Hematopoietic multipotent progenitor cell treated with erythropoietin and hydrocortisone succinate and interleukin-3 and kit ligand, for 8 days (in vitro differentiated cells): ENCODE measurements at regions not wholly inside any gene's neighbourhood (a gene's known extent, or its start where the extent isn't known, plus 50 kb on each side); places are given as distances from the start of the nearest gene placed in this dataset.
A peak's percentile ranks its signal among the peaks of the same experiment; 100 is the strongest.

Experiments
- DNase-seq: peaks from one replicate; pipeline ENCODE4 v3.0.0-alpha.2; 2015

DNA sequence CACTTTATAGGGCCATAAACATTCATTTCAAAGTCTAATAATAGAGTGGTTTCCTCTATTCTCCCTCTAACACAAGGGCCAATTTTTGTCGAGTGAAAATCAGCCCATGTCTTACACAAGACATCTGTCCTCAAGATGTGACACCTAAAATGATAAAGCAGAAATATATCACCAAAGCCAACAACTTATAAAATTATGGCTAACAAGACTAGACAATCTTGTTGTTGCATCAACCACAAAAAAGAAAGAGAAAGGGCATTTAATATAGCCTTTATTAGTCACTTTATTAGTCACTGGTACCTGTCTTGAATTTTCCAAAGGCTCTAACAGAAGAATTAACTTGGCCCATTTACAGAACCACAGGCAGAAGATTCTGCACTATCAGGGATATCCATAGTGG lies 161.6 kb downstream of the SMIM20 start:
- no peak for DNase-seq

DNA sequence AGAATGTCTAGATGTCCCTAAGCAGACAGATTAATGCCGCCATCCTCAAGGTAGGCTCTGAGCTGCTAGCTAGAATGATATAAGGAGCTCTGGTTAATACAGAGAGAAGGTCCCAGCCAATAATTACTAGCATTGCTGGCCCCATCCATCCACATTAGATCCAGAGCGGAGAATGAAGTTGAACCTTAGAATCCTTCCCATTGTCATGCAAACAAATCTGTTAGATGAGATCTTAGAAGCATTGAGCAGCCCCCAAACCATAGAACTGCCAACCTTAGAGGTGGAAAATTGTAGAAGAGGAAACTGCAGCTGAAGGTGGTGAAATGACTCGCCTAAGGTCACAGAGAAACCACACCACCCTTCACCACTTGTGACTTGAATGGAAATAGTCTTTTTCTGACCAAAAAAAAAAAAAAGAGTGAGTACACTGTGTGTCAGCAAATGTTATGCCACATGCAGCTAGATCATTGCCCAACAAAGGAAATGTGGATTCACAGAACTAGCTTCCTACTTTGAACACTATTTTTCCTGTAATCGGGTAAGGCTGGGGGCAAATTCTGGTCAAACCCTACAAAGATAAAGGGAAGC lies 162.1 kb downstream of the SMIM20 start:
- DNase-seq, result peak; percentile 17

DNA sequence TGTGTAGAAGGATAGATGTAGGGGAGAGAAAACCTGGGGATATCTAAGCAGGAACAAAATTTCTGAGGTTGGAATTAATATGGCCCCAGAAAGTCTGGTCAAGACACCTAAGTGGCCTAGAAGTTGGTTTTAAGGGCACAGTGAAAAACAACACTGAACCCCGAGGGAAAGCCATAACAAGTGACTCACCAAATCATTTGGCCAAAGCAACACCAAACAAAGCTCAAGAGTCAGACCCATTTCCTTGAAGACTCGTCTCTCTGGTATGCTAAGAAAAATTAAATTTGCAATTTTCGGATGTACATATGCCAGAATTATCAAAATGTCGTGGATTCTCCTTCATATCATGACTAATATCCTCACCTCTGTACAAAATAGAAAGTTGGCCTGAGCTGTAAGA lies 162.9 kb downstream of the SMIM20 start:
- no peak for DNase-seq

DNA sequence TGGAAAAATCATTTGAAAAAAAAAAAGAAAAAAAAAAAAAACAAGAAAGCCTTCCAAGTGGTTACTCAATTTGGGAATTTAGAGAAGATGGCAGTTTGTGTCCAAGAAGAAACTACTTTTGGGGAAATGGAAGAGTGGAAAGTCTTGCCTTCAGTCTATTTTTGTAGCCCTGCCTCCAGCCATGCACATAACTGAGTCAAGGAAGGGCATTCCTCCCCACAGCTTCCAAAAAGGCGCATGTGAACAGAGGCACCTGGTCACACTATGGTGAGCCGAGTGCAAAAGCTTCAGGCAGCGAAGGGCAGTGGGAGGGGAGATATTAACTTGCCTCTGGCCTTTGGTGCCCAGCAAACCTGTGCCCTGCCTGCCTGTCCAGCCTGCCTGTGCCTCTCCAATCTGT lies 163.7 kb downstream of the SMIM20 start:
- DNase-seq, result no peak

DNA sequence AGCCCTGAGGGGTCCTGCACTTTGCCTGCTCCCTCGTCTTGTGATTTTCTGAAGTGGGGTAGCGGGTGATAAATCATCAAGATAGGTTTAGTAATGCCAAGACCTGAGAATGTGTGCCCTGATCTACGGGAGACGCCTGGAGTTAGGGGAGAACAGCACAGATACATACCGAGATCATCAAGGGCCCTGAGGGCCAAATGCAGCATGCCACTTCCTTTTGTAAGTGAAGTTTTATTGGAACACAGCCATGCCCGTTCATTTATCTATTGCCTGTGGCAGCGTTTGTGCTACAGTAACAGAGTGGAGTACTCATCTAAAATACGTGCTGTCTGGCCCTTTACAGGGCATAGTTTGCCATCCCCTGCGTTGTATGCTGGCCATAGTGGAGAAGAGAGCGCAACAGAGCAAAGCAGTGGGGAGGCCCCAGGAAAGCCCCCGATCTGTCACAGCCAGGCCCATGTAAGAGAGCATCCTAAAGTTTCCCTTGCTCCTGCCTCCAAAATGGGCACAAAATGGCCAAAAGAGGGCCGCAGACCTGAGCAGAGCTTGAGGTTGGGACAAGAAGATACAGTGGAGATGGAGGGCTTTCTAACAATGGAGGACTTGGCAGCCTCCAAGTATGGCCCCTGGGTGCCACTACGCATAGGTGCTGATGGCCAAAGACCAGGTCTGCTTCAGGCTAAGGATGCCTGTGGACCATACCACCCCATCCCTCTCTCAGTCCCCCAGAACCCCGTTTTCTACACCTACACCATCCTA lies 167.0 kb downstream of the SMIM20 start:
- no peak for DNase-seq

DNA sequence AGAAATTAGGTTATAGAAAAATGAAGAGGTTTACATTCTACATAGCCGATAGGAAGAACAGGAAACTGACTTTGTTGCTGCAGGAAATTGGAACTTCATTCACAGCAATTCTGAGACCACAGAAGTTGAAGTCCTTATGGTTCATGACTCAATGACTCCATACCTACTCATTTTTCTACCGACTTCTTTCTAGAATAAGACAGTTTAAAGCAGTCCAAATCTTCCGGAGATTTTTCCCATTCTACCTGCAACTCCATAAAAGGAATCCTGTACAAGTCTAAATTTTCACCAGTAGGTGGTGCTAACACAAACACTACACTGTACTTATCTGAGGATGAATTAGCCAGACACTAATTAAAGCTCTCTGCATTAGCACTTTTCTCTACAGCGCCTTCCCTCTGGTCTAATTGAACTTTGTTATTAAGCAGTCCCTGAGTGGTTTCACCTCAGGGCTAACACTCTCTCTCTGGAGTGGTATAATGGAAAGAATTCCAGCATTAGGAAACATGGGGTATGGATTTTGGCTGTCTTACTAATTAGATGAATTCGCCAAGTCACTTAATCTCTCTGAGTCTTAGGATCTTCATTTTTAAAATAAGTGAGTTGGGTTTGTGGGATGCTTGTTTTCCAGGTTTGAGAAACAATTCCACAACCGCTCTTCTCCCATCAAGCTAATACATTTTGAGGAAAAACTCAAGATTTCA lies 167.9 kb downstream of the SMIM20 start:
- peak; percentile 57 for DNase-seq

DNA sequence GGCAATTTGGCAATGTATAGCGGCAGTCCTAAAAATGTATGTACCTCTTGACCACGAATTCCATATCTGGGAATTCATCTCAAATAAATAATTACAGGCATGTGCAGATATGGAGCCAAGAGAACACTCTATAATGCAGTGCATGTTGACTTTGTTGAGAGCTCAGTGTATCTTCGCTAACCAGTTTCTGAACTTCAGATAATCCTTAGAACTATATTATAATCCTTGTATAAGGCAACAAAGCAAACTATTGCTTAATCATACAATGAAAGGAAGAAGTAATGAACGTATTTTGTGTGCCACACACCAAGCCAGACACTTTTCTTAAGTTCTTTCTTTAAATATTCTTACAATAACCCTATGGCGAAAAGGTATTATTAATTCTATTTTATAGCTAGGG lies 168.5 kb downstream of the SMIM20 start:
- DNase-seq, result no peak

DNA sequence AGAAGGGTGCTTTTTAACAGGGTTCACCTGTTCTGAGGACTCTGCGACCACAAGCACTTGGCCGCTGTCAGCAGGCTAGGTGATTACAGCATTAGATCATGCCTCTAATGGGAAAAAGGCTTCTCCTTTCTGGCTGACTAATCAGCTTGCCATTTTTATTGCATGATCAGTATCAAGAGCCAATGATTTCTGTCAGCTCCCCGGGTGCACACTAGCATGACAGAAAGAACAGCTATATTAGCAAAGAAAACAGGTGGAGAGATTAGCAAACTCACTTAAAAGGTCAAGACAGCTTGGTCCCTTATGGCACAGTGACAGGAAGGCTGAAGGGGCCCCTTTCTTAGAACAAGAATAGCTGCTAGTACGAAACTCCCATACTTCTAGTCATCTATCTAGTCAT lies 170.0 kb downstream of the SMIM20 start:
- no peak for DNase-seq

DNA sequence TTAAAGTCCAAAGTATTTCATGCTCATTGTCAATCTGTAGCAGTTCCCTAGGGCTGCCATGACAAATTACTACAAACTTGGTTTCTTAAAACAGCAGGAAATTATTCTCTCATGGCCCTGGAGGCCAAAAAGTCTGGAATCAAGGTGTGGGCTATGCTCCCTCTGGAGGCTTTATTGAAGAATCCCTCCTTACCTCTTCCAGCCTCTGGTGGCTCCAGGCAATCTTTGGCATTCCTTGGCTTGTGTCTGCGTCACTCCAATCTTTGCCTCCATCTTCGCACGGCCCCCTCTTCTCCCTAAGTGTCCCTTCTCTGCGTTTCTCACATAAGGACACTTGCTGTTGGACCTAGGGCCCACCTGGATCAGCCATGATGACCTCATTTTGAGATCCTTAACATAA lies 170.4 kb downstream of the SMIM20 start:
- no peak for DNase-seq

DNA sequence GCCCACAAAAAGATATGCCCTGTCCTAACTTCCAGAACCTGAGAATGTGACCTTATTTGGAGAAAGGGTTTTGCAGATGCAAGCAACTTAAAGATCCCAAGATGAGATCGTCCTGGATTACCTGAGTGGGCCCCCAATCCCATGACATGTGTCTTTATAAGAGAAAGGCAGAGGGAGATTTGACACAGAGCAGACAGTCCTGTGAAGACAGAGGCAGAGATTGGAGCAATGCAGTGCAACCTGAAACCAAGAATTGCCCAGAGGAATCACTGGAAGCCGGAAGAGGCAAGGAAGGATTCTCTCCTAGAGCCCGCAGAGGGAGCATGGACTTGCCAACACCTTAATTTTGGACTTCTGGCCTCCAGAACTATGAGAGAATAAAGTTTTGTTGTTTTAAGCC lies 171.5 kb downstream of the SMIM20 start:
- no peak for DNase-seq

DNA sequence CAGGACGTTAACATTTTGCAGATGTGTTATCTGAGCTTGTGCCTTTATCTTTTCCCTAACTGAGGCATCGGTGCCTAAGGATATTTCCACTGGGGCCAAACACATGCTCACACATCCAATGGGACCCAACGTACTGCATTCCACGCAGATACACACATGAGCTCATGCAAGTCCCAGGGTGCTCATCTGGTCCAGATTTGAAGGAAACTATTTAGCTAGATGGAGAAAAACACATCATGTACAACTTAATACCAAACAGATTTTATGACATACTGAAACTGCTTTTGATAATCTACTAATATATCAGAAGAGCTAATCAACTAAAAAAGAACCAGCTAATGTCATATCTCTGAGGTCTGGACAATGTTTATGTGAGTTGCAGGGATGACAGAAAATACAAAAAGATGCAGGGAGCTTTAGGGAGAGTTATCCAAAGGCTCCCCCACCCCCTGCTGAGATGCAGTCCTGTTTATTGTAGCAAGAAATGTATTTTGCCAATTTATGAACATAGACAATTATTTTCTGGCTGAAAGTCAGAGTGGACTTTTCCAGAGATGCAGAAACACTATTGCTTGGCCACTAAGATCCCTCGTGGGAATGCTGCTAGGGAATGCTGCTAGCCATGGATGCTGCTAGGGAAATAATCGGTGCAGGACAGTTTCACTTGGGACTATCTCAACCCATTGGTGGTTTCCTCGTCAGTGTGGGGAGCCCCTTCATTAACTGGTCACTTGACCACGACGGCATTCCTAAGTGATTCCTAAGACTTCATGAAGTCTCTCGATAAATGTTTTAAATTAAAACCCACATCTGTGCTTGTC lies 172.8 kb downstream of the SMIM20 start:
- DNase-seq, result no peak

DNA sequence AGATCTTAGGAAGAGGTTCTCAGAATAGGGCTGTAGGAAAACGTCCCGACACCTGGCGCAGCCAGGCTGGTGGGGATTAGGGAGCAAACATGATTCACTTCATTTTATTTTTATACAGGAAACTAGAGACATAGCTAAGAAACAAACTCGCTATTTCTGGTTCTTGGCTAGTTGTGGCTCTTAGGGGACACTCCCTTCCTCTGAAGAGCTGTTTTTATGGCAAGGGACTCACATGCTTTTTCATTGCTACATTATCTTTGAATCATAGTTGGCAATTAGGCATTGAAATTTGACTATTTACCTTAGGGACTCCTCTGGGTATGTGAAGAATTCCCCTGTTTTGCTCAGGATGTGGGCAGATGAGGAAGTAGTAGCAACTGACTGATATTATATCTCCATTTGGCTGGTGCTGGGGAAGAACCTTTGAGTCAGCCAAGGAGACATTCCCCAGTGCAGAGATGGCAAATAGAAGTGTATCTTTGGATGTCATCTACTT lies 174.5 kb downstream of the SMIM20 start:
- no peak for DNase-seq

DNA sequence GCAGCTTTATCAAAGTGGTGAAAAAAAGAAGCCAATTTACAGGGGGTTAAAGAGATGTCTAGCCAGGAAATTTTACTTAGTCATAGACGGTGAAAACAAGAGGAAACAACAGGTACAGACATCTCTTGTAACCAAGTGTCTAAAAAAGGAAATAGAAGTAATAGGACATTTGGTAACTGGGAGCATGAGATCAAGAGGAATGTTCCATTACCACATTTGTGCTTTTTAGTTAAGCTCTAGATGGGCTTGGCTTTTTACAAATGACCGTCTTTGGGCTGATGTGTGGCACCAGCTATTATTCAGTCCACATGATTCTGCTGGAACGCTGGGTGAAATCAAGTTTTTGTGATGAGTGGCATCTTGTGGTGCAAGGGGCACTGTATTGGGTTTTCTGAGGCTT lies 179.5 kb downstream of the SMIM20 start:
- DNase-seq, result no peak

DNA sequence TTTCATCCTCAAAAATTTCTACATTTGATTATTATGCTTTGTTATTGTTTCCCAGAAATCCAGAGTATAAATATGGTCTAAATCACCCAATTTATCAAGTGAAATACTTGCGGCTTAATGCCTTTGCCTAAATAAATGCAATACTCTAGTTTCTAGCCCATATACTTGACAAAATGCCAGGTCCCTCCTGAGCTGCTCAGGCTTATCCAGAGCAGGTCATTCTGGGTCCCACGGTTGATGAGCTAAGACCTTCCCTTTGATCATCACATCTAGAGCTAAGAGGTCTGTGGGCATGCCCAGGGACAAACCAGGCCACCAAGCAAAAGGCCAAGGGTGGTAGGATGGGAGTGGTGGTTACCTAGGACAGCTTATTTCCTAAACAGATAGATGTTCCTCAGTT lies 180.1 kb downstream of the SMIM20 start:
- no peak for DNase-seq

DNA sequence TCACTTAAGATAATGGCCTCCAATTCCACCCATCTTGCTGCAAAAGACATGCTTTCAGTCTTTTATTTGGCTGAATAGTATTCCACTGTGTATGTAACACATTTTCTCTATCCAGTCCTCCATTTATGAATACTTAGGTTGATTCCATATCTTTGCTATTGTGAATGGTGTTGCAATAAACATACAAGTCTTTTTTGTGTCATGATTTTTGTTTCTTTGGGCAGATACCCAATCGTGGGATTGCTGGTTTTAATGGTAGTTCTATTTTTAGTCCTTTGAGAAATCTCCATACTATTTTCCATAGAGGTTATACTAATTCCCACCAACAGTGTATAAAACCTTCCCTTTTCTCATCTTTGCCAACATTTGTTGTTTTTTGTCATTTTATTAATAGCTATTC lies 180.9 kb downstream of the SMIM20 start:
- no peak for DNase-seq

DNA sequence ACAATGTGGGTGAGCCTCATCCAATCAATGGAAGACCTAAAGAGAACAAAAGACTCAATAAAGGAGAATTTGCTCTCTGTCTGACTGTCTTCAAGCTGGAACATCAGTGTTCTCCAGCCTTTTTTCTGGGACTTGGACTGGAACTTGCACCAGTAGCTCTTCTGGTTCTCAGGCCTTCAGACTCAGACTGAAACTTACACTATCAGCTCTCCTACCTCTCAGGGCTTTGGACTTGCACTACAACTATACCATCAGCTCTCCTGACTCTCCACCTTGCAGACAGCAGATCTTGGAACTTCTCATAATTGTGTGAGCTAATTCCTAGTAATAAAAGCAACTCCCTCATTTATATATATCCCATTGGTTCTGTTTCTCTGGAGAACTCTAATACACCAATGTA lies 185.9 kb downstream of the SMIM20 start:
- no peak for DNase-seq

DNA sequence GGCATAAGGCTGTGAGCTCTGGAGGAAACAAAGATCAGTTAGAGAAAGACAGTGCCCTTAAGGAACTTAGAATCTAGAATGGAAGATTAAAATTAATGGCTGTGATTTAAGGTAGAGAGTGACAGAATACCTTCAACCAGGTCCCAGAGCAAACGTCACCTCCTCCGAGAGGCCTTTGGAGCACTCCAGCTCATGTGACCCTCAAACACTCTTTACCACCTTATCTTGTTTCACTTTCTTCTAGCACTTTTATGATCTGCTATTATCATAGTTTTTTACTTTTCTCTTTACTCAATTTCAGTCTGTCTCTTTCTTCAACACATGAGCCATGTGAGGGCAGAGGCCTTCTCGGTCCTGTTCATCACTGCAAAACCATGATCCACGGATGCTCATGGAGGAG lies 187.0 kb downstream of the SMIM20 start:
- no peak for DNase-seq

DNA sequence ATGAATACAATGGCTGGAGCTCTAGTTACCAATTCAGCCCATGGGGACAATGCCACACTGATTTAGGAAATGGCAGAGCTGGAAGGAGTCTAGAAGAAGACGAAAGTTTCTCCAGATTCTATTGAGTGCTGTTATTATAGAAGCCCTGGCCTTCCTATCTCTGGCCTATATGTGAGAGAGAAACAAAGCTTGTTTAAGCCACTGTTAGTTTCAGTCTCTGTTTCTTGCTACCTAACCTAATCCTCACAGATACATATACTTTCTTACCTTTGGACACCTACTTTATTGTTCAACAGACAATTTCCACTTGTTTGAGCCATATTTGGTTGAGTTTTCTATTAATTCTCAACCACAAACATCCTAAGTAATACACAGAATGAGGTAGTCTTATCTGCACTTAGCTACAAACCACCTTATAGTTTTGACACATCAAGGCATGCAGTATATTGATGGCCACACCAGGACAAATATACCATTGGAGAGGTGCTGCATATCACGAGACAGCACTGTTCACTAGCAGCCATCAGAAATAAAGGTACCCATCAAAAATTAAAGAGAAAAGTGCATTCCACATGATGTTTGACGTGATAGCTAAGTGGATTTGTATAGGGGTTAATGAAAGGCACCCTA lies 190.2 kb downstream of the SMIM20 start:
- no peak for DNase-seq

DNA sequence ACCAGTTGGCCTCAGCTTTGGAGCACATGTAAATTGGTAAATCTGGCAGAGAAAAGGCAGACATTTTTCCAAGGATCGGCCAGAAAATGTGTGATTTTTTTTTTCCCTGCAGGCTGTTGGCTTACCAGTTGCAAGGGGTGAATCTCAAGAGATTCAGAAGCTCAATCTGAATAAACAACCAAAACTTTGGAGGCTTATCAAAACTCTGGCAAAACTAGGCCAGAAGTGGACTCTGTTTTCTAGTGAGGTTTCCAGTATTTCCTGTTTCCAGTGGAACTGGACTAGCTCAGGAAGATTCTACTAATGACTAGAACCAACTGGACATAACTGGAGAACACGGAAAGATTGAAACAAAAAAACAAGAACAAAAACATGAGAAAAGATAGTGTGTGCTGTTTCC lies 191.3 kb downstream of the SMIM20 start:
- DNase-seq, result no peak

DNA sequence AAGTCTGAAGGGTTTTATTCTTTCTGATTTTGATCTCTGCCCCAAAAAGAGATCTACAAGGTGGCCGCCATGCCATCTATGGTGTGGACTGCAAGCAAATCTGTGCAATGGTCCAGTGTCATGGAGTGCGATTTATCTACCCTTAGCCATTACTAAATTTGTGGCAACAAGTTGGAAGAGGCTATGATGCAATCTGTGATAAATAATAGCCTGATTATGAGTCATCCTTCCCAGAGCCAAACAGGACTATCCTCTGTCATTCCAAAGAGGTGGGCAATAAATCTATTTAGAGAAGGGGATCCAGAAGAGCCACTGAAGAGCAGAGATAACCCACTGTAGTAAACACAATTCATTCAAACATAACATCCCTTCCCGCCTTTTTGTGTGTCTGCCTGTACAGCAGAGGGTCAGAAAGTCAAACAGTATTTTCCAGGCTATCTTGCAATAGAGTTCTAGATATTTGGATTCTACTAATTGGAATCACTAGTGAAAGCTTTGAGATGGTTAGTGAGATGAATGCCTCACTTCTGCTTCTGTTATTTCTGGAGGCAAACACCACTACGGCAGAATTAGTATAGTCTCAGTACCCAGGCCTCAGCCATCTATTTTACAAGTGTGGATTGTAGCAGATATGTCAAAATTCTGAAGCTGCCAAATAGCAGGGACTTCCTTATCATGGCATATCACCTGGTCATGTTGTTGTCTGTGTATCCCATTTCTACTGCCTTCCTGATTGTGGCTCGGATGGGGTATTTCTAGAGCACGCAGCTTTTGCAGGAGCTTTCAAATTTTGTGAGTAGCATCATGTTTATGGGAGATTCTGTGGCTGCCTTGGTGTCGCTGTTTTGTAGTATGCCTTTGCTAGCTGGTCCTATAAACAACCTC lies 192.0 kb downstream of the SMIM20 start:
- DNase-seq, result peak; percentile 8

DNA sequence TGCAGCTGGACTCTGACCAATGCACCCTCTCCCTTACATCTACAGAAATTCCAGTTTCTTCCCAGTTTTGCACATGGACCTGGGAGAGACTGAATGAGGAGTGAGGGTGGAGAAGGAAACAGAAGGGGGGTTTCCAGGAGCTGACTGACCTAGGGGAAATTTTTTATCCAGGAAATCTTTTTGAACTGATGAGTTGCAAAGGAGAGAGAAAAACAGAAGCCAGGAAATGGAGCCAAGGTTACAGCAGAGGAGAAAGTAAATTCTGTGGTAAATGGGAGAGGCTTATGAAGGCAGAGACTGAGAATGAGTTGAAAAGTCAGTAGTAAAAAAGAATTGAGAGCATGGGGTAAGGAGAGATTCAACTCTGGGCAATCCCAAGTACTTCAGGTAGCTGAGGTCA lies 192.8 kb downstream of the SMIM20 start:
- no peak for DNase-seq

DNA sequence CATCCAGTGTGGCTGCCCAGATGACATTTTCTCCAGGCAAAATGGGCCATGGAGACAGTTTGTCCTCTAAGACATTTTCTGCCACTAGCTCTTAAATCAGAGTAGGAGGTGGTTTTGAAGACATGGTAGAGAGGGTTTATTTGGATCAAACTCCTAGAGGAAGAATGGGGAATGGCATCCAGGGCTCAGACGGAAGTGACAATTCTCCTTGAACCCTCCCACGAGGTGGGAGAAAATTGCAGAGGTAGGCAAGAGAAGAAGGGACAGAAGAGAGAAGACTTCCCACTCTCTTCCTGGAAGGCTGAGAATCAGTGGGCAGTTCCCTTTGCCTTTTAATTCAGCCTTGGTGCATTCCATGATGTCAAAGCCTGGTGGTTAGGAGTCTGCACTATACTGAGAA lies 194.0 kb downstream of the SMIM20 start:
- no peak for DNase-seq
